Daoy (cell line): ENCODE measurements at regions not wholly inside any gene's neighbourhood (a gene's known extent, or its start where the extent isn't known, plus 50 kb on each side); places are given as distances from the start of the nearest gene placed in this dataset.

ENCODE experiments used
- DNase-seq: peaks from one replicate; pipeline ENCODE4 v3.0.0-alpha.2; 2015; ENCODE audit warnings: low read depth

GRCh38 chr2:200013906-200014305, 58.5 kb downstream of the MAIP1 start:
- DNase-seq = no peak

GRCh38 chr2:200021449-200022114, 66.2 kb downstream of the MAIP1 start:
- no peak for DNase-seq

- DNase-seq = no peak
Observed at GRCh38 chr2:200022511-200022910, 67.1 kb downstream of the MAIP1 start.

GRCh38 chr2:200023570-200023969, 68.2 kb downstream of the MAIP1 start:
- no peak for DNase-seq

- DNase-seq = no peak
Observed at GRCh38 chr2:200025717-200026116, 70.3 kb downstream of the MAIP1 start.

GRCh38 chr2:200026332-200027230, 71.2 kb downstream of the MAIP1 start:
- no peak for DNase-seq

GRCh38 chr2:200028998-200029397, 73.6 kb downstream of the MAIP1 start:
- no peak for DNase-seq

GRCh38 chr2:200032895-200033294, 77.5 kb downstream of the MAIP1 start:
- DNase-seq = no peak

GRCh38 chr2:200033929-200034328, 78.5 kb downstream of the MAIP1 start:
- no peak for DNase-seq

- DNase-seq = no peak
Observed at GRCh38 chr2:200034816-200035215, 79.4 kb downstream of the MAIP1 start.

GRCh38 chr2:200039724-200040650, 84.6 kb downstream of the MAIP1 start:
- peak; percentile 4 for DNase-seq

GRCh38 chr2:200040831-200041230, 85.4 kb downstream of the MAIP1 start:
- DNase-seq = no peak

- no peak for DNase-seq
Observed at GRCh38 chr2:200041639-200042038, 86.3 kb downstream of the MAIP1 start.

GRCh38 chr2:200042102-200042735, 86.8 kb downstream of the MAIP1 start:
- DNase-seq = peak; percentile 33

- peak; percentile 17 for DNase-seq
Observed at GRCh38 chr2:200042944-200043343, 87.6 kb downstream of the MAIP1 start.

GRCh38 chr2:200044453-200044852, 89.1 kb downstream of the MAIP1 start:
- no peak for DNase-seq

- DNase-seq = no peak
Observed at GRCh38 chr2:200048421-200048820, 93.0 kb downstream of the MAIP1 start.

GRCh38 chr2:200049086-200049485, 93.7 kb downstream of the MAIP1 start:
- no peak for DNase-seq

GRCh38 chr2:200050921-200051610, 95.7 kb downstream of the MAIP1 start:
- no peak for DNase-seq

GRCh38 chr2:200051611-200051945, 96.2 kb downstream of the MAIP1 start:
- no peak for DNase-seq

GRCh38 chr2:200052627-200053026, 97.2 kb downstream of the MAIP1 start:
- DNase-seq = no peak
